ENCODE measurements at regions not wholly inside any gene's neighbourhood (a gene's known extent, or its start where the extent isn't known, plus 50 kb on each side); places are given as distances from the start of the nearest gene placed in this dataset.

DNA sequence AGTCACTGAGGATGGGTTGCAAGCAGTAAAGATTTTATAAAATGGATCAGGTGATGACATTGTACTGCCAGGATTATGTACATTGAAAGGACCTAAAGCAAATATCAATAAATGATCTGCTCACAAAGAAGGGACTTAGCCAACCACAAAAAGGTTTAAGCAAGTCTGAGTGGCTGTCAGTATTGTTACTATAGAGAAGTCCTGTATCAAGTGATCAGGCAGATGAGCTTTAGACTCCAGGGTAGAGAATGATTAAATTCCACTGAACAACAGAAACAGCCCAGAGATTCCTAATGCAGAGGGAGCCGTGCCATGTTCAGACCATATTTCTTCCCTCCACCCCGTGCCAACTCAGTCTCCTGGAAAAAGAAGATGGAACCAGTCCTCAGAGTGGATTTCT lies 138.9 kb downstream of the SETD4 start:
- Histone ChIP-seq H3K4me2 (ENCODE audit: unreplicated experiment) (no peak overlapping the region), H3K4me1 (ENCODE audit: insufficient read depth) (peaks cover 13% of the 10 kb centered on the region), H4K20me1 (ENCODE audit: insufficient read depth) (no peaks in the 10 kb centered on the region), H3K36me3 (ENCODE audit: low read depth) (no peaks in the 10 kb centered on the region), H3K9me2 (ENCODE audit: insufficient read depth) (no peaks in the 10 kb centered on the region), H3K4me3 (no peak overlapping the region), H3K9ac (no peak overlapping the region), H3K27ac (no peak overlapping the region), H2AFZ (no peak overlapping the region), H3K9me3 (ENCODE audit: low read depth) (no peaks in the 10 kb centered on the region), H3K79me2 (ENCODE audit: insufficient read depth) (no peaks in the 10 kb centered on the region), H3F3A (ENCODE audit: insufficient read depth) (peaks cover 8% of the 10 kb centered on the region; the same call in 1 of the 2 replicates), H3K27me3 (replicated peaks; ENCODE audit: insufficient read depth) (no peaks in the 10 kb centered on the region)
- TF ChIP-seq EZH2 (IDR thresholded peaks at IDR 0.05; ENCODE audit: insufficient read depth, poor library complexity, severe bottlenecking) = no peak
- TF ChIP-seq EZH2phosphoT487 (IDR thresholded peaks at IDR 0.05; ENCODE audit: insufficient read depth, low read depth) = no peak
- in situ Hi-C loops (cut with MboI) = no loop called here
- DNase-seq = no peak
- WGBS, 2 experiments (ENCODE audit: low coverage in 1 of 2, low lambda C conversion rate in 2 of 2, missing lambda C conversion rate in 2 of 2) = 87 to 96% methylated on average over 2 of the region's 2 CpGs

DNA sequence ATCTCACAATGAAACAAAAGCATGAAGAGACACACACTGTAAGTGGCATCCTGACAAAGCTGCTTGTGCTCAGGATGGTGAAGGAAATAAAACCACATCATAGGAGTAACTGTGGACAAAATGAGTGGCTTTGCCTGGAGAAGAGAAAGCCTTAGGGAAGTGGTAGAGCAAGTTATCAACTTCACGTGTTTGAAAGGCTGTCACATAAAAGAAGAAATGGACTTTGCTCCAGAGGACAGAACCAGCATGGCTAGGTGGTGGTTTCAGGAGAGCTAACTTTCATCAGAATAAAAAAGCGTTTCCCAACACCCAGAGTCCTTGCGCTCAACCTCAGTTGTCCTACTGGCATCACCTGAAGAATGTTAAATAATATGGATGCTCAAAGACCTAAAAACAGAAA lies 139.9 kb downstream of the SETD4 start:
- H3K9me2 ChIP-seq (ENCODE audit: insufficient read depth) = no peaks in the 10 kb centered on the region
- no peak overlapping the region for H2AFZ ChIP-seq
- in situ Hi-C loops (cut with MboI) = no loop called here
- no peak for TF ChIP-seq EZH2phosphoT487 (IDR thresholded peaks at IDR 0.05; ENCODE audit: insufficient read depth, low read depth)
- no peak for TF ChIP-seq EZH2 (IDR thresholded peaks at IDR 0.05; ENCODE audit: insufficient read depth, poor library complexity, severe bottlenecking)
- H3K79me2 ChIP-seq (ENCODE audit: insufficient read depth) = no peaks in the 10 kb centered on the region
- WGBS, 2 experiments (ENCODE audit: low coverage in 1 of 2, low lambda C conversion rate in 2 of 2, missing lambda C conversion rate in 2 of 2) = 59 to 60% methylated on average over 3 of the region's 3 CpGs
- no peak overlapping the region for H3K4me2 ChIP-seq (ENCODE audit: unreplicated experiment)
- H3K27ac ChIP-seq = no peak overlapping the region
- no peaks in the 10 kb centered on the region for H3K9me3 ChIP-seq (ENCODE audit: low read depth)
- DNase-seq = no peak
- no peak overlapping the region for H3K9ac ChIP-seq
- H3K27me3 ChIP-seq (replicated peaks; ENCODE audit: insufficient read depth) = no peaks in the 10 kb centered on the region
- peaks cover 5% of the 10 kb centered on the region; the same call in 1 of the 2 replicates for H3F3A ChIP-seq (ENCODE audit: insufficient read depth)
- H3K4me3 ChIP-seq = no peak overlapping the region
- H3K4me1 ChIP-seq (ENCODE audit: insufficient read depth) = peaks cover 10% of the 10 kb centered on the region
- H3K36me3 ChIP-seq (ENCODE audit: low read depth) = no peaks in the 10 kb centered on the region
- no peaks in the 10 kb centered on the region for H4K20me1 ChIP-seq (ENCODE audit: insufficient read depth)

DNA sequence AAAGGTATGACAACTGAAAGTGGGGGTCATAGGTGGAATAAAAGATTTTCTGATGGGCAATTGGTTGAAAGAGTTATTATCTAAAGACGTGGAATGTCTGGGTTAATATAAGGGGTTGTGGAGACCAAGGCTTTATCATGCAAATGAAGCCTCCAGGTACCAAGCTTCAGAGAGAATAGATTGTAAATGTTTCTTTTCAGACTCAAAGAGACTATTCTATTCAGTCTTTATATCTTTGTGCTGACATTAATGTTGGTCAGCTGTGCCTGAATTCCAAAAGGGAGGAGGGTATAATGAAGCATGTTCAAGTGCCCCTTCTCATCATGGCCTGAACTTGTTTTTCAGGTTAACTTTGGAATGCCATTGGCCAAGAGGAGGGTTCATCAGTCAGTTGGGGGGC lies 145.3 kb downstream of the SETD4 start:
- 68 to 94% methylated on average over 1 of the region's 1 CpG for WGBS, 2 experiments (ENCODE audit: low coverage in 1 of 2, low lambda C conversion rate in 2 of 2, missing lambda C conversion rate in 2 of 2)
- in situ Hi-C loops (cut with MboI) = no loop called here
- no peak overlapping the region for H3K4me3 ChIP-seq
- H3K27me3 ChIP-seq (replicated peaks; ENCODE audit: insufficient read depth) = no peaks in the 10 kb centered on the region
- 0 out of 2 replicates have a peak, but pooled peaks cover 2% of the 10 kb centered on the region for H3K4me1 ChIP-seq (ENCODE audit: insufficient read depth)
- no peaks in the 10 kb centered on the region for H3K36me3 ChIP-seq (ENCODE audit: low read depth)
- no peak overlapping the region for H2AFZ ChIP-seq
- DNase-seq = no peak
- H4K20me1 ChIP-seq (ENCODE audit: insufficient read depth) = no peaks in the 10 kb centered on the region
- TF ChIP-seq EZH2phosphoT487 (IDR thresholded peaks at IDR 0.05; ENCODE audit: insufficient read depth, low read depth) (no peak), EZH2 (IDR thresholded peaks at IDR 0.05; ENCODE audit: insufficient read depth, poor library complexity, severe bottlenecking) (no peak)
- no peaks in the 10 kb centered on the region for H3K9me2 ChIP-seq (ENCODE audit: insufficient read depth)
- H3K9ac ChIP-seq = no peak overlapping the region
- no peaks in the 10 kb centered on the region for H3K79me2 ChIP-seq (ENCODE audit: insufficient read depth)
- H3F3A ChIP-seq (ENCODE audit: insufficient read depth) = peaks cover 3% of the 10 kb centered on the region; the same call in 1 of the 2 replicates
- no peaks in the 10 kb centered on the region for H3K9me3 ChIP-seq (ENCODE audit: low read depth)
- no peak overlapping the region for H3K27ac ChIP-seq
- H3K4me2 ChIP-seq (ENCODE audit: unreplicated experiment) = no peak overlapping the region

DNA sequence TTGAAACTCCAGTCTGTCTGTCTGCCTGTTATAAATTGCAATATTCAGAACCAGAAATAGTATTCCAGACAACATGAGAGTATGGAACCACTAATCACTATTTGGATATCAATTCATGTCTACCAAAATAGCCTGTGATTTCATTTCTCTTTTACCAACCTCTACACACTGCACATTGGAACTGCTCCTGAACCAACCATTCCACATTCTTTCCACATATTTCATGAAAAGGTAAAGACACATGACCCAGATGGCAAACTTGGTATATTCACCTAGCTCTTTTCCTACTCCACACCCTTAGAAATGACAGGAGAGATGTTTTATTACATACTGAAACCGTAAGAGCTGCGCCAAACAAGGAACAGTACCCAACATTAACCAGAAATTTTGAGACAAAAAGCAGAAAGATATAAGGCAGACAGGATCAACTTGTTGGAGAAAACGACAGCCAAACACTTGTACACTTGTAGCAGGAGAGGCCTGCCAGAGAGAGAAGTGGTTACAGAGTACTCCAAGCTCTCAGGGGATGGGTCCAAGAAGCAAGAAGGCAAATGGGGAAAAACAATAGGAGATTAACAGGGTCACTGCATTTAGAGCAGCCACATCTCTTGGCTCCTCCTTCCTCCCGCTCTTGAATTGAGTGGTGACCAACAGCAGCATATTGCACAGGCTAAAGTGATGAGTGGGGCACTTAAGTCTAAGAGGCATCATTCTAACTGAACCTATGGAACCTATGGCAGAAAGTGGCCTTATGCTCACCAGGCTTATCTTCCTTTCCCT lies 148.7 kb downstream of the SETD4 start:
- Histone ChIP-seq H3K9me2 (ENCODE audit: insufficient read depth) (no peaks in the 10 kb centered on the region), H3K36me3 (ENCODE audit: low read depth) (no peaks in the 10 kb centered on the region), H4K20me1 (ENCODE audit: insufficient read depth) (no peaks in the 10 kb centered on the region), H3K9ac (no peak overlapping the region), H3K4me1 (ENCODE audit: insufficient read depth) (peaks cover 6% of the 10 kb centered on the region; the same call in 1 of the 2 replicates), H3K79me2 (ENCODE audit: insufficient read depth) (no peaks in the 10 kb centered on the region), H3K27ac (no peak overlapping the region), H3K4me3 (no peak overlapping the region), H3K27me3 (replicated peaks; ENCODE audit: insufficient read depth) (no peaks in the 10 kb centered on the region), H3F3A (ENCODE audit: insufficient read depth) (peaks cover 4% of the 10 kb centered on the region), H3K4me2 (ENCODE audit: unreplicated experiment) (no peak overlapping the region), H2AFZ (no peak overlapping the region), H3K9me3 (ENCODE audit: low read depth) (no peaks in the 10 kb centered on the region)
- in situ Hi-C loops (cut with MboI) = no loop called here
- TF ChIP-seq EZH2 (IDR thresholded peaks at IDR 0.05; ENCODE audit: insufficient read depth, poor library complexity, severe bottlenecking) = no peak
- no peak for TF ChIP-seq EZH2phosphoT487 (IDR thresholded peaks at IDR 0.05; ENCODE audit: insufficient read depth, low read depth)
- no peak for DNase-seq
- 77 to 83% methylated on average over 4 of the region's 4 CpGs for WGBS, 2 experiments (ENCODE audit: low coverage in 1 of 2, low lambda C conversion rate in 2 of 2, missing lambda C conversion rate in 2 of 2)
